HUES6 (cell line): ENCODE measurements at regions not wholly inside any gene's neighbourhood (a gene's known extent, or its start where the extent isn't known, plus 50 kb on each side); places are given as distances from the start of the nearest gene placed in this dataset.

Experiments used
- H3K27ac ChIP-seq: 2 replicates; pipeline ENCODE4 v1.7.0; 2013; ENCODE audit warnings: low read depth, mild to moderate bottlenecking, low read length, inconsistent platforms
- H3K27me3 ChIP-seq: 2 replicates; pipeline ENCODE4 v1.6.1; 2013; ENCODE audit warnings: low read length; ENCODE audit not compliant: control insufficient read depth, insufficient read depth
- H3K36me3 ChIP-seq: 2 replicates; pipeline ENCODE4 v1.6.1; 2013; ENCODE audit warnings: low read length; ENCODE audit not compliant: control insufficient read depth, insufficient read depth
- H3K4me1 ChIP-seq: 2 replicates; pipeline ENCODE4 v1.6.1; 2013; ENCODE audit warnings: low read length; ENCODE audit not compliant: control insufficient read depth, insufficient read depth
- H3K4me3 ChIP-seq: 2 replicates; pipeline ENCODE4 v1.5.1; 2013; ENCODE audit warnings: low read depth, low read length
- H3K9ac ChIP-seq: one replicate; pipeline ENCODE4 v1.6.1; 2013; ENCODE audit warnings: mild to moderate bottlenecking, low read length
- H3K9me3 ChIP-seq: 2 replicates; pipeline ENCODE4 v1.6.1; 2013; ENCODE audit warnings: low read depth, low read length; ENCODE audit not compliant: control insufficient read depth, insufficient read depth

GRCh38 chr6:132142768-132143167 is 191.6 kb upstream of the CCN2 start:
- Histone ChIP-seq H3K27ac (no peak overlapping the region), H3K4me1 (peaks cover 5% of the 10 kb centered on the region; the same call in 1 of the 2 replicates), H3K4me3 (no peak overlapping the region), H3K9ac (no peak overlapping the region), H3K9me3 (no peaks in the 10 kb centered on the region), H3K36me3 (no peaks in the 10 kb centered on the region), H3K27me3 (no peaks in the 10 kb centered on the region)

- Histone ChIP-seq H3K4me1 (0 out of 2 replicates have a peak, but pooled peaks cover under 1% of the 10 kb centered on the region), H3K27me3 (no peaks in the 10 kb centered on the region), H3K27ac (no peak overlapping the region), H3K4me3 (no peak overlapping the region), H3K9me3 (no peaks in the 10 kb centered on the region), H3K9ac (no peak overlapping the region), H3K36me3 (no peaks in the 10 kb centered on the region)
Measured at GRCh38 chr6:132142308-132142707, 191.1 kb upstream of the CCN2 start.

- H3K4me3 ChIP-seq, result no peak overlapping the region
- no peak overlapping the region for H3K27ac ChIP-seq
- H3K4me1 ChIP-seq, result no peaks in the 10 kb centered on the region
- no peak overlapping the region for H3K9ac ChIP-seq
- no peaks in the 10 kb centered on the region for H3K36me3 ChIP-seq
- H3K9me3 ChIP-seq, result no peaks in the 10 kb centered on the region
- H3K27me3 ChIP-seq, result no peaks in the 10 kb centered on the region
Measured at GRCh38 chr6:132140189-132140588, 189.0 kb upstream of the CCN2 start.

DNA sequence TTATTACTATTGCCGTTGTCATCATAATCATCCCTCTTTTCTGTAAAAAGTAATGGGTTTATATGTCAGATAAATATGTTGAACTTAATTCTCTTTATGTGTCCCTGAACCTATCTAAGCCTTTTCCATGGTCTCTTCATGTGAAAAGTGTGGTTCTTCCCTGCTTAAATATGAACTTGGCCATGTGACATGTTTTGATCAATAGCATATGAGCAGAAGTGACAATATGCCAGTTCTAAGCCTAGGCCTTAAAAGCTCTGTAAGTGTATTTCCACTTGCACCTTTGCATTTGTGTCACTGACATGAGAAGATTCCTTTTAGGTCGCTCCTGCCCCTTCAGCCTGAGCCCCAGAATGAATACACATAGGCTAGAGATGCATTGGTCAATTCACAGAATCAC is 188.4 kb upstream of the CCN2 start:
- Histone ChIP-seq H3K36me3 (no peaks in the 10 kb centered on the region), H3K4me3 (no peak overlapping the region), H3K9me3 (no peaks in the 10 kb centered on the region), H3K9ac (no peak overlapping the region), H3K27me3 (no peaks in the 10 kb centered on the region), H3K4me1 (no peaks in the 10 kb centered on the region), H3K27ac (no peak overlapping the region)

- Histone ChIP-seq H3K27ac (no peak overlapping the region), H3K9me3 (no peaks in the 10 kb centered on the region), H3K36me3 (no peaks in the 10 kb centered on the region), H3K27me3 (no peaks in the 10 kb centered on the region), H3K4me3 (no peak overlapping the region), H3K9ac (no peak overlapping the region), H3K4me1 (peaks cover 20% of the 10 kb centered on the region)
Measured at GRCh38 chr6:132136981-132137380, 185.8 kb upstream of the CCN2 start.

DNA sequence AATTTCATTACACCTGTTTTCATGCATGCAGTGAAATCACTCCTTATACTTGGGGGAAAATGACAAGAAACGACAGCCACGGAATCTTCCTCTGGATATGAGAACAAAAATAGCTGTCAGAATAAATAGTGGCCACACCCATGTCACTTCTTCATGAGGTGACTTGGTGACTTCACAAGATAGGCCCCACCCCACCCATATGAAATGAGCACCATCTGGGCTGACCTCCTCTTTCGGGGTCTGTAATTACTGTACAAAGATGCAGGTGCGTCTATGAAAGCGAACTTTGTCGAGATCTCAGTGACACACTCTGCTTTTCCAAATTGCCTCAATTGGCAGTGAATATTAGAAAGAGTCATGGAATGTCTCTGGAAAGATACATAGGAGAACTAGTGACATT is 184.2 kb upstream of the CCN2 start:
- Histone ChIP-seq H3K9me3 (no peaks in the 10 kb centered on the region), H3K27ac (no peak overlapping the region), H3K4me3 (no peak overlapping the region), H3K36me3 (no peaks in the 10 kb centered on the region), H3K4me1 (peaks cover 35% of the 10 kb centered on the region), H3K9ac (no peak overlapping the region), H3K27me3 (no peaks in the 10 kb centered on the region)

- Histone ChIP-seq H3K9me3 (no peaks in the 10 kb centered on the region), H3K4me1 (peaks cover 35% of the 10 kb centered on the region), H3K36me3 (no peaks in the 10 kb centered on the region), H3K27ac (no peak overlapping the region), H3K27me3 (no peaks in the 10 kb centered on the region), H3K4me3 (no peak overlapping the region), H3K9ac (no peak overlapping the region)
Measured at GRCh38 chr6:132133736-132134445, 182.7 kb upstream of the CCN2 start.

GRCh38 chr6:132132924-132133639 is 181.9 kb upstream of the CCN2 start:
- H3K27me3 ChIP-seq, result no peaks in the 10 kb centered on the region
- no peak overlapping the region for H3K4me3 ChIP-seq
- H3K4me1 ChIP-seq, result peaks cover 35% of the 10 kb centered on the region
- H3K36me3 ChIP-seq, result no peaks in the 10 kb centered on the region
- H3K27ac ChIP-seq, result no peak overlapping the region
- H3K9ac ChIP-seq, result no peak overlapping the region
- no peaks in the 10 kb centered on the region for H3K9me3 ChIP-seq

- Histone ChIP-seq H3K9ac (no peak overlapping the region), H3K36me3 (no peaks in the 10 kb centered on the region), H3K9me3 (no peaks in the 10 kb centered on the region), H3K4me3 (no peak overlapping the region), H3K27ac (no peak overlapping the region), H3K4me1 (peaks cover 35% of the 10 kb centered on the region), H3K27me3 (no peaks in the 10 kb centered on the region)
Measured at GRCh38 chr6:132132422-132132821, 181.2 kb upstream of the CCN2 start.

GRCh38 chr6:132131758-132132157 is 180.6 kb upstream of the CCN2 start:
- Histone ChIP-seq H3K4me3 (no peak overlapping the region), H3K36me3 (no peaks in the 10 kb centered on the region), H3K9me3 (no peaks in the 10 kb centered on the region), H3K4me1 (peaks cover 35% of the 10 kb centered on the region), H3K27me3 (no peaks in the 10 kb centered on the region), H3K27ac (no peak overlapping the region), H3K9ac (no peak overlapping the region)

GRCh38 chr6:132131351-132131750 is 180.2 kb upstream of the CCN2 start:
- no peaks in the 10 kb centered on the region for H3K36me3 ChIP-seq
- no peak overlapping the region for H3K27ac ChIP-seq
- no peak overlapping the region for H3K9ac ChIP-seq
- no peak overlapping the region for H3K4me3 ChIP-seq
- peaks cover 35% of the 10 kb centered on the region for H3K4me1 ChIP-seq
- no peaks in the 10 kb centered on the region for H3K9me3 ChIP-seq
- H3K27me3 ChIP-seq, result no peaks in the 10 kb centered on the region
